Vagina (tissue), 2 donors: ENCODE measurements at regions not wholly inside any gene's neighbourhood (a gene's known extent, or its start where the extent isn't known, plus 50 kb on each side); places are given as distances from the start of the nearest gene placed in this dataset.

Source experiments
- CTCF ChIP-seq, 3 experiments: fragments of 450-650 bp in 2 of 3; fragments of 200-600 bp in 1 of 3; sonication (generic) in 1 of 3; IDR thresholded peaks; one replicate each; pipeline ENCODE4 v1.5.1; 2017 to 2019; ENCODE audit warnings: antibody characterized with exemption in 3 of 3, mild to moderate bottlenecking in 2 of 3, moderate library complexity in 2 of 3
- POLR2A ChIP-seq, 2 donors: fragments of 450-650 bp; IDR thresholded peaks; one replicate each; pipeline ENCODE4 v1.6.1; 2017; ENCODE audit warnings: antibody characterized with exemption in 2 of 2, mild to moderate bottlenecking in 2 of 2, moderate library complexity in 2 of 2
- POLR2AphosphoS5 ChIP-seq, 2 donors: sonication (generic); formaldehyde crosslinking; IDR thresholded peaks; one replicate each; pipeline ENCODE4 v1.9.0; 2017; ENCODE audit warnings: antibody characterized with exemption in 2 of 2, mild to moderate bottlenecking in 2 of 2, low read depth in 1 of 2; ENCODE audit not compliant: insufficient read depth in 1 of 2

DNA sequence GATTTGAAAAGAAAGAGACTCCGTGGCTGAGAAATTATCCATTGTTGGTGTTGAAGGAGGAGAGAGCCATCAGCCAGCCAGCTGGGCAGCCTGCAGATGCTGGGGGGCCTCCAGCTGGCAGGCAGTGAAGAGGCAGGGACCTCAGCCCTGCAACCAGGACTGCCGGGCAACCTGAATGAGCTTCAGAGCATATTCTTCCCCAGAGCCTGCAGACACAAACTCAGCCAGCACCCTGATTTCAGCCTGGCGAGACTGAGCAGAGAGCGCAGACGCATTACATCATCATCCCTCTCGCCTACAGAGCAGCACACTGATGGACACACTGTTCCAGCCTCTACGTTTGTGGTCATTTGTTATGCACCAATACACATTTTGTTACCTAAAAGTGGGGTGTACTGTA, 150.7 kb upstream of the RAB6C start:
- TF ChIP-seq CTCF (IDR thresholded peaks at IDR 0.05) (no peak), POLR2A (IDR thresholded peaks at IDR 0.05) (no peak), POLR2AphosphoS5 (IDR thresholded peaks at IDR 0.05; ENCODE audit: insufficient read depth in 1 of 2, low read depth in 1 of 2) (no peak)
